Gastrocnemius medialis (tissue), 4 donors: ENCODE measurements at regions not wholly inside any gene's neighbourhood (a gene's known extent, or its start where the extent isn't known, plus 50 kb on each side); places are given as distances from the start of the nearest gene placed in this dataset.

Source experiments
- ATAC-seq, 2 donors: fragments of 150-250 bp; one replicate each; pipeline ENCODE4 v1.9.1; 2016
- DNase-seq, 2 donors: peaks; one replicate each; pipeline ENCODE4 v3.0.0-alpha.2; 2019
- H3K27ac ChIP-seq, 4 donors: fragments of 200-600 bp; sonication (generic); 1 replicate in 1 of 4; 2 replicates in 3 of 4; pipeline ENCODE4 v1.5.1; 2016 to 2018; ENCODE audit warnings: mild to moderate bottlenecking in 2 of 4, moderate library complexity in 1 of 4
- H3K27me3 ChIP-seq, 3 donors: fragments of 200-600 bp; sonication (generic) in 2 of 3; 1 replicate in 1 of 3; 2 replicates in 2 of 3; pipeline versions ENCODE4 v1.5.1 to v1.6.0; 2016 to 2019; ENCODE audit warnings: mild to moderate bottlenecking in 1 of 3, moderate library complexity in 1 of 3
- H3K36me3 ChIP-seq, 2 donors: fragments of 200-600 bp; sonication (generic) in 1 of 2; one replicate each; pipeline ENCODE4 v1.5.1; 2017 to 2018
- H3K4me1 ChIP-seq, 2 donors: fragments of 200-600 bp; sonication (generic) in 1 of 2; one replicate each; pipeline ENCODE4 v1.5.1; 2016 to 2017; ENCODE audit warnings: mild to moderate bottlenecking in 2 of 2
- H3K4me3 ChIP-seq, 4 donors: fragments of 200-600 bp; sonication (generic) in 3 of 4; 1 replicate in 1 of 4; 2 replicates in 3 of 4; pipeline ENCODE4 v1.5.1; 2016 to 2019; ENCODE audit warnings: mild to moderate bottlenecking in 2 of 4
- H3K9me3 ChIP-seq, 3 donors: fragments of 200-600 bp; sonication (generic) in 2 of 3; 1 replicate in 1 of 3; 2 replicates in 2 of 3; pipeline ENCODE4 v1.5.1; 2016 to 2019
- CTCF ChIP-seq, 5 experiments: fragments of 450-650 bp in 3 of 5; fragments of 200-600 bp in 2 of 5; sonication (generic) in 2 of 5; IDR thresholded peaks in 4 of 5; conservative IDR thresholded peaks in 1 of 5; 1 replicate in 4 of 5; 2 replicates in 1 of 5; pipeline ENCODE4 v1.5.1; 2016 to 2019; ENCODE audit warnings: antibody characterized with exemption in 5 of 5, mild to moderate bottlenecking in 3 of 5, moderate library complexity in 3 of 5
- POLR2A ChIP-seq, 2 donors: fragments of 450-650 bp; IDR thresholded peaks; one replicate each; pipeline ENCODE4 v1.6.1; 2017; ENCODE audit warnings: antibody characterized with exemption in 2 of 2, mild to moderate bottlenecking in 2 of 2, moderate library complexity in 2 of 2
- in situ Hi-C, 4 donors: fragments of 200-750 bp; cut with MboI; loops; one replicate each; pipeline versions ENCODE4 v1.15.0 to v1.8.0; 2017; ENCODE audit warnings: low sequenced_read_pairs in 4 of 4
- intact Hi-C: fragments of 100-400 bp; cut with DNase I; formaldehyde crosslinking; loops from one replicate; pipeline ENCODE4 v1.15.1; 2023; ENCODE audit warnings: low total_unique reads

GRCh38 chr10:64450312-64450711, 929.1 kb downstream of the REEP3 start:
- TF ChIP-seq CTCF (IDR thresholded peaks at IDR 0.05 in 4 of 5, conservative IDR thresholded peaks at IDR 0.05 in 1 of 5), result no peak
- no peak for TF ChIP-seq POLR2A (IDR thresholded peaks at IDR 0.05)
- no peak for ATAC-seq
- intact Hi-C loops, result no loop called here
- in situ Hi-C loops, result no loop called here
- Histone ChIP-seq H3K27ac (no peak overlapping the region), H3K4me1 (no peaks in the 10 kb centered on the region), H3K27me3 (no peaks in the 10 kb centered on the region), H3K9me3 (no peaks in the 10 kb centered on the region), H3K36me3 (no peaks in the 10 kb centered on the region), H3K4me3 (no peak overlapping the region)
- DNase-seq, result no peak

- no peaks in the 10 kb centered on the region for H3K36me3 ChIP-seq
- H3K27ac ChIP-seq, result no peak overlapping the region
- ATAC-seq, result no peak
- no peak for TF ChIP-seq CTCF (IDR thresholded peaks at IDR 0.05 in 4 of 5, conservative IDR thresholded peaks at IDR 0.05 in 1 of 5)
- no peak for TF ChIP-seq POLR2A (IDR thresholded peaks at IDR 0.05)
- no peaks in the 10 kb centered on the region for H3K9me3 ChIP-seq
- DNase-seq, result no peak
- no peak overlapping the region for H3K4me3 ChIP-seq
- H3K27me3 ChIP-seq, result no peaks in the 10 kb centered on the region
- intact Hi-C loops (no loop called here), in situ Hi-C loops (no loop called here)
- no peaks in the 10 kb centered on the region for H3K4me1 ChIP-seq
Measured at GRCh38 chr10:64454962-64455361, 933.8 kb downstream of the REEP3 start.

- Histone ChIP-seq H3K4me3 (no peak overlapping the region), H3K27ac (no peak overlapping the region), H3K27me3 (no peaks in the 10 kb centered on the region), H3K36me3 (no peaks in the 10 kb centered on the region), H3K4me1 (no peaks in the 10 kb centered on the region), H3K9me3 (no peaks in the 10 kb centered on the region)
- ATAC-seq, result no peak
- no peak for DNase-seq
- in situ Hi-C loops (no loop called here), intact Hi-C loops (no loop called here)
- TF ChIP-seq POLR2A (IDR thresholded peaks at IDR 0.05) (no peak), CTCF (IDR thresholded peaks at IDR 0.05 in 4 of 5, conservative IDR thresholded peaks at IDR 0.05 in 1 of 5) (no peak)
Measured at GRCh38 chr10:64458306-64458705, 937.1 kb downstream of the REEP3 start.

GRCh38 chr10:64463406-64463805, 942.2 kb downstream of the REEP3 start:
- Histone ChIP-seq H3K27ac (no peak overlapping the region), H3K27me3 (no peaks in the 10 kb centered on the region), H3K36me3 (no peaks in the 10 kb centered on the region), H3K4me1 (no peaks in the 10 kb centered on the region), H3K9me3 (no peaks in the 10 kb centered on the region), H3K4me3 (no peak overlapping the region)
- ATAC-seq, result no peak
- no peak for DNase-seq
- in situ Hi-C loops (no loop called here), intact Hi-C loops (no loop called here)
- TF ChIP-seq POLR2A (IDR thresholded peaks at IDR 0.05) (no peak), CTCF (IDR thresholded peaks at IDR 0.05 in 4 of 5, conservative IDR thresholded peaks at IDR 0.05 in 1 of 5) (no peak)

GRCh38 chr10:64465653-64466052, 944.5 kb downstream of the REEP3 start:
- in situ Hi-C loops, result no loop called here
- ATAC-seq, result no peak
- no peak for TF ChIP-seq POLR2A (IDR thresholded peaks at IDR 0.05)

More at GRCh38 chr10:64465653-64466052, 944.5 kb downstream of the REEP3 start:
- H3K4me3 ChIP-seq, result no peak overlapping the region
- no peaks in the 10 kb centered on the region for H3K9me3 ChIP-seq
- H3K27ac ChIP-seq, result no peak overlapping the region
- H3K27me3 ChIP-seq, result no peaks in the 10 kb centered on the region
- no peaks in the 10 kb centered on the region for H3K36me3 ChIP-seq
- no peak for DNase-seq
- H3K4me1 ChIP-seq, result no peaks in the 10 kb centered on the region
- intact Hi-C loops, result no loop called here
